GM19023 (cell line): ENCODE measurements at regions not wholly inside any gene's neighbourhood (a gene's known extent, or its start where the extent isn't known, plus 50 kb on each side); places are given as distances from the start of the nearest gene placed in this dataset.

Source experiments
- ATAC-seq: cut with Tn5 transposase; IDR thresholded peaks from one replicate; pipeline ENCODE4 v1.9.1; 2021; ENCODE audit warnings: mild to moderate bottlenecking, moderate library complexity; ENCODE audit not compliant: unreplicated experiment

DNA sequence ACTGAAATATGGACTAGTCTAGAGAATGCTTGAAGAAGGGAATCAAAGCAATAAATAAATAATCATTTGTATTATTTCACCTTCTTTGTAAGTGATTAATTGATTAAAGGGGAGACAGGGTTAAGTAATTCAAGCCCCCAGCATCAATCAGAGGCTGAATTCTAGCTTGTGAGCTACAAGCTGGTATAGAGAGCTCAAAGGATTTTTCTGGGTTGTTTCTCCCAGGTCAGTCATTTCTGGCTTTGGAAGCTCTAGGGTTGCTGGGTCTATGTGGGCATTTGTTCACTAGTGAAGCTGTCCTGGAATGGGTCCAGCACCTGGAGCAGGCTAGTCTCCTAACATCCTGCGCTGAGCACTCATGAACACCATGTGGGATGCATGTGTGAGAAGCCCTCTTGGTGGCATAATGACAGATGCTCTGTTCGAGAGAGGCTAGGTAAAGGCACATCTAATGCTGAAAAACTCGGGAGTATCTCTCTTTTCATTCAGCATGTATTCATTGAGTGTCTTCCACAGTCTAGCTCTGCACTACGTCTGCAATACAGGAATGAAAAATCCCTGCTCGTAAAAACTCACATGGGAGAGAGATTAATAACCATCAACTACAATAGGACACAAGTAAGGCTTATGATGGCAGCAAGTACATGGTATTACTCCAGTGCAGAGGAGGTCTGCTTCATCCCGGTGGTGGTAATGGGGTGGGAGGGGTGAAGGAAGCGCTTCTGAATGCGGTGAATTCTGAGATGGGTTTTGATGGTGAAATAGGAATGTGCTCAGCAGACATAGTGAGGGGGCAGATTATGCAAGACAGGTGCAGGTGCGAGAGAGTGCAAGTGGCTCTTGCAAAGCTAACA is 68.0 kb upstream of the NRP1 start:
- no peak for ATAC-seq

DNA sequence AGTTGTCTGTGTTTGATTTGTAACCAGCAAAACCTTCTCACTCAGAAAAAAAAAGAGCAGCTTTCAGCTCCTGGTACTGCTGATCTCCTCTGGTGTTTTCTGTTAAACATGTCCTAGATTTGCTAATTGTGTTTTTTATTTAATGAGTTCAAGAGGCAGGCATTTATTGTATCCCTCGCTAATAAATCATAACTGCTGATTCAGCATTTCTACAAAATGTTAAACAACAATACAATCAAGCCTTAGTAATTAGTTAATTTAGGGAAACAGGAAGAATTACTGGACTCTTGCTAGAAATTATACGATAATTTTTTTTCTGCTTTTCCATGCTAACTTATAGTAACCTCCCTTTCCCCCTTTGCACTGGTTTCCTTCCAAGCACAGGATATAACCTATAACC is 66.8 kb upstream of the NRP1 start:
- no peak for ATAC-seq

DNA sequence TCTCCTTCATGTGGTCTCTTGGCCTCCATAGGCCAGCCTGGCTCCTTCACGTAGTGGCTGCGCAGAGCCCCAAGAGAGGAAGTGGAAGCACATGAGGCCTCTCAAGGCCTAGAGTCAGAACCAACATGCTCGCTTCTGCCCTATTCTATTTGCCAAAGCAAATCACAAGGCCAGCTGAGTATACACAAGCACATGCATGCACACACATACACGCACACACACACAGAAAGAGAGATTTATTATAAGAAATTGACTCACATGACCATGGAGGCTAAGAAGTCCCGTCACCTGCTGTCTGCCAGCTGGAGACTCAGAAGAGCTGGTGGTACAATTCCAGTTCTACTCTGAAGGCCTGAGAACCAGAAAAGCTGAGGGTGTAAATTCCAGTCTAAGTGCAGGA is 64.3 kb upstream of the NRP1 start:
- ATAC-seq: no peak

DNA sequence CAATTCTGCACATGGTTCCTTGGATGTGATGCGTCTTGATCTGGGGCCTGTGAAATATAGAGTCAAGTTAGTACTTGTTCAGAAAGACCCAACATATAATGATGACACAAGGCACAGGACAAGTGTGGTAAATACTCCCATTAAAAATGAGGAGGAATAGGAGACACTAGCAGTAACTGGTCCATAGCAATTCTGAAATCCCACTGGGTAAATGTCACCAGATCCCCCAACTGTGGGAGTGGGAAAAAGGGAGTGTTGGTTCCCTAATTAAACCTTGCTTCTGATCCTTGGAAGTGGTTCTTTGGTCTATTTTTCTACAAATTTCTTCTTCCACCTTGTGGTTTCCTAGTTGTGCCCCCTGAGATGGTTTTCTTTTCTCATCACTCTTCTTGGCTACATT is 62.5 kb upstream of the NRP1 start:
- no peak for ATAC-seq

DNA sequence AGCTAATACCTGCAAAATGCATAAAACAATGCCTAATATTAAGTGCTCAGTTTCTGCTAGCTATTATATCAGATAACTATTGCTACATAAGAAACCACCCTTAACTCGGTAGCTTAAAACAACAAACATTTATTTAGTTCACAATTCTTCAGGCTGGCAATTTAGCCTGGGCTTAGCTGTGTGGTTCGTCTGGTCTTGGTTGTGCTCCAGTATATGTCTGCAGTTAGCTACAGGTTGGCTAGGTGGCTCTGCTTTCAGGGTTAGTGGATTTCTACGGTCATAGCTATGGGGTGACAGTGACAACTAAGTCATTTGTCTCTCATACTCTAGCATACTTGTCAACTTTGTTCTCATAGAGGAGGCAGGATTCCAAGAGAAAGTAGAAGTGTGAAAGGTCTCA is 61.8 kb upstream of the NRP1 start:
- ATAC-seq: no peak

DNA sequence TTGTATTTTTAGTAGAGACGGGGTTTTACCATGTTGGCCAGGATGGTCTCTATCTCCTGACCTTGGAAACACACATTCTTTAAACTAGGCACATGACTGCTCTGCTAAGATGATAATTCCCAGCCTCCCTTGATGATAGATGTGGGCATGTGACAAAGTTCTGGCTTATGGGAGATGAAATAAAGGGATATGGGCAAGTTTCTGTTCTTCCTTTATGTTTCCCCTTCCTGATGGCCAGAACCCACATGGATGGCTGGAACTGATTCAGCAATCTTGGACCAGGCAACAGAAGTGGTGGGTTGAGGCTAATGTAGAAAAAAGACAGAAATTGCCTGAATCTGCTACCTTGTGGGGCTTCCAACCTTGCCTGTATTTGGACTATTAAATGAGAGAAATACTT is 60.7 kb upstream of the NRP1 start:
- no peak for ATAC-seq

DNA sequence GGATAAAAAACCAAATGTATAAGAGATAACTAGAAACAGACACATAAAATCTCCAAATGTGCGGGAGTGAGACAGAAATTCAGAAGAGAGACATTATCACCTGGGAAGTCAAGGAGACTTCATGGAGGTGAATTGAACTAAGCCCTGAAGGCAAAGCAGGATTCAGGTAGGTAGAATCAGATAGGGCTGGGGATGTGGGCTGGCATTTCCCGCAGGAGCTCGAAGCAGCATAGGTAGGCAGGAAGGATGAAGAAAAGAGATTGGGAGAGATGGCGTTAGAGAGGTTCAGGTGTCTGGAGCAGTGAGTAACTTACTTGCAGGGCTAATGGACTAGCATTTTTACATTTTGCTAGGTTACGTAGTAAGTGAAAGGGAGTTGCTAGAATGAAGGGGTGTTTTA is 58.2 kb upstream of the NRP1 start:
- ATAC-seq: no peak

DNA sequence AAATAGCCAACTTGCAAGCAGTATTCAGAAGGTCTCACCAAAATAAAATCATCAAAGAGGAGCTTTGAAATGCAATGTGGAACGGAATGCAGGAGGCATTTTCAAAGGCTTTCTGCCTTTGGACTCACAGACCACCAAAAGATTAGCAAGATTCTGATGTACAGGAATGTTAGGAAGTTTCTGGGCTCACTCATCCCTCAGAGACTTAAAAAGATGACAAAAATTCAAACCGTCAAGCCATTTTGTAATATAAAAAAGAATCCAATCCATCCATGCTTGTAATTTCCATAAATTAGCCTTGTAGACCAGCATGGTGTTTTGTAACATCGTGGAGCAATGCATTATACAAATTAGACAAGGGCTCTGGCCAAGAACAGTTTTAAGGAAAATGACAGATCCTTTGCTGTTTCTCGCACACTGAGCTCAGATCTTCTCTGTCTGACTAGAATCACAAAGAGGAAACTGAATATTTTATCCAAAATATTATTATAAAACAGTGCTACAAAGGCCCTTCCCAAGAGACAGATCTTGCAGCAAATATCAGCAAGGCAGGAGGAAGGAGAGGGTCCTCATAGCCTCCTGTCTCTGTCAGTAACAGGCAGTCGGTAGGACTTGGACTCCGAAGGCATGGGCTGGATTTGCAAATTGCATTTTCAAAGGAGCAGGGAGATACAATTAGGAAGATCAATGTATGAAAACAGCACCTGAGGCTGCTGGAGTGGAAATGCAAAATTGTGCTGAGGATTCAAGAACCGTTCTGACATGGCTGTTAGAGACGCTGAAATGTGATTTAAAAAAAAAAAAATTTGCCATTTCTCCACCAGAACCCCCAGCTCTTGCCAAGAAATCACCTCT is 57.4 kb upstream of the NRP1 start:
- ATAC-seq: no peak

DNA sequence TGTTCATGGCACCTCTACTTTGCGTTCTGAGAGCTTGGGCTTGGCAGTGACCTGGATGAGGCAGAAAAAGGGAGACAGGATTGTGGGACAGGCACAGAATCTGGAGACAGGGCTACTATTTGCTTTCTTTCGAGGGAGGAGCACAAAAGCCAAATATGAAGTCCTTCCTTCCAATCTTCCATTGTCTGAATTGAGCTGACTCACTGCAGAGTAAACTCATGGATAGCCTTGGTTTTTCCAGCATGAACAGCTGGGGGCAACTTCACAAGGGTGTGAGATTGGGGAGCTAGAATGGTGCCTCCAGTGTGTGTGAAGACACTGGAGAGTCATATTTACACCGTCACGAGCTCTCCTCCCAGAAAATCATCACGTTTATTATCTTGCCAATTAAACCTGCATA is 55.6 kb upstream of the NRP1 start:
- no peak for ATAC-seq

DNA sequence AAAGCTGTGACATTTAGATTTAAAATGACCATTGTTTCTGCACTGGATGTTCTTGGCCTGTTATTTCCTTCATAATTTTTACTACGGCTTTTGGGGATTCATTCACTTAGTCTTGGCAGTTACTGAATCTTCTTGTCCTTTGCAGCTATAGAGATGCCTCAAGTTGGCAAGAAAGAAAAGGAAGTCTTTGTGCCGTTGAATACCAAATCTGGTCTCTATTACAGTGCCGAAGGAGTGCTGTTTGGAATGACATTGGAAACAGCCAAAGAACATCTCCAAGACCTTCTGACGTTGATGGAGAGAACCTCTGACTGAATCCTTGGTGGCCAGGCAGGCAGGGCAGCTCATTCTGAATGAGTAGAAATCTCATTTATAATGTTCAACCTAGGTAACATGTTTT is 54.3 kb upstream of the NRP1 start:
- no peak for ATAC-seq

DNA sequence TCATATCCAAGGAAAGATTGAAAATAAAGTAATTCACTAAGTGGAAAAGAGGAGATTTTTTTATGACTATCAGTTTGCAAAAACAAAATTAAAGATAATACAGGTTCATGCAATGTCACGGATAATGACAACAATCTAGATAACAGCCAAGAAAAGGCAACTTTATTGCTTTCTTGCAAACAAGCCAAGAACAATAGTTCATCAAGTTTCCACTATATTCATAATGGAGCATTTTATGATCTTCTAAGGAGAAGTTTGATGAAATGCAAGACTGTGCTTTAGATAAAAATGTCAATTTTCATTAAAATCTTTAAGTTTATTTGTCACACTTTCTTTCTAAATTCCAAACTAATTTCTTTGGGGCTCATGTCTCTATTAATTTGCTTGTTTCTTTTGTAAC is 53.9 kb upstream of the NRP1 start:
- ATAC-seq: no peak

DNA sequence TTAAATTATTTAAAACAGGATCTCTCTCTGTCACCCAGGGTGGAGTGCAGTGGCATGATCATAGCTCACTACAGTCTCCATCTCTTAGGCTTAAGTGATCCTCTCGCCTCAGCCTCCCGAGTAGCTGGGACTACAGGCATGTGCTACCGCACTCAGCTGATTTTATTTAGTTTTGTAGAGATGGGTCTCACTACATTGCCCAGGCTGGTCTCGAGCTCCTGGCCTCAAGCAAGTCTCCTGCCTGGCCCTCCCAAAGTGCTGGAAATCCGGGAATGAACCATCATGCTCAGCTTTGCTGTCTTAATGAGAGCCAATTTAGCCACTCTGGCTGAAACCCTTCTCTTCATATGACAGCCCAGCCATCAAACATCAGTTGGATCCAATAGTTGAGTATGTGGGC is 53.3 kb upstream of the NRP1 start:
- ATAC-seq: no peak

DNA sequence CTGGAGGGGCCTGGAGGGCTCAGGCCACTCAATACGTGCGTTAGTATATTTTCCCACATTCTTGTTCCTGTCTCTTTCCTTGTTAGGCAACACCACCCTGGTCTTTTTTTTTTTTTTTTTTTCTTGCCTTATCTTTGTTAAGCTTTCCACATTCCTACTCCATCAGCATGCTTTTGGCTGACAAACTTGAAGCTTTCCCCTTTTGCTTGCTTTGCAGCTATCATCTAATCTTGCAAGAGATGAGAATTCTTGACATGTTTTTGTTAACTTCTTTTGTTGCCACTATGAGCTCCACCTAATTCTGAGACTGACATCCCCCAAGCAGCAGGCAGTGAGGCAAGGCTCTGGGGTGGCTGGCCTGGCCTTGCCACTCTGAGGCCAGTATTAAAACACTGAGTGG is 52.5 kb upstream of the NRP1 start:
- ATAC-seq: no peak

DNA sequence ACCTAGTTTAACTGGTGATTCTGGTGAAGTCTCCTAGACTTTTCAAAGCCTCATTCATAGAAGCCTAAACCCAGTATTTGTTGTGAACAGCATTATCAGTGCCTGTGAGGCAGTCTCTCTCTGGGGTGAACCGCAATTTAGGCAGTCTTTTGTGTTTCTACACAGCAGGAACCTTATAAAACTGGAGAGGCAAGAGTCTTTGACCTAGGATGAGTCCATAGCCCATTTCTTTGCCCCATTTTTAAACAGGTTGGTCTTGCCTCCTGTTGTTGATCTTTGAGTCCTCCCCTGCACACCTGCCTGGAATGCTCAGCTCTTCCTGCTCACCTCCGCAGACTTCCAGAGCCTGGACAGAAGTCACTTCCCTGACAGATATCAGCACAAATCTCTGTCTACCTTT is 51.2 kb upstream of the NRP1 start:
- ATAC-seq: no peak

DNA sequence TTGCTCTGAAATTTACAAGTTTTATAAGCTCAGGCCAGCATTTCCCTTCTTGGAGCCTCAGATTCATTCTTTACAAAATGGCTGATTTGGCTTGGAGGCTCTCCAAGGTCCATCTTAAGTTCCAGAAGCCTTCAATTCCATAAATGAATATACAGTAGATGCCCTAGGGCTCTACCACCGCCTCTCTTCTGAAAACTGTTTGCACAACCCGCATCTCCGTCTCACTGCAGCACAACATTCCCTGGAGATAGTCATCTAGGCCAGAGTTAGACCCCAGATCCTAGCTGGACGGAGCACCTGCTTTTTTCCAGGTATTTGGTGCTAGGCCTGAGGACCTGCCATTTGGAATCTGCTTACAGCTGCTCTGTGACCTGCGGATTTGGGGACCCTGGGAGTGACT is 50.5 kb upstream of the NRP1 start:
- ATAC-seq: no peak
